Kidney (tissue), 13 donors: ENCODE measurements at regions not wholly inside any gene's neighbourhood (a gene's known extent, or its start where the extent isn't known, plus 50 kb on each side); places are given as distances from the start of the nearest gene placed in this dataset.
A peak's percentile ranks its signal among the peaks of the same experiment; 100 is the strongest.

Experiments used
- DNase-seq, 5 donors: peaks; one replicate each; pipeline ENCODE4 v3.0.0-alpha.2; 2013 to 2020
- FAIRE-seq: peaks from 2 replicates; lab custom pipeline; 2012; peaks lifted over from hg19 to GRCh38; lab: Jason Lieb, UNC
- H3K27ac ChIP-seq, 2 donors: one replicate each; pipeline ENCODE4 v1.7.0; 2013; ENCODE audit warnings: low read depth in 2 of 2, low read length in 2 of 2, inconsistent platforms in 1 of 2
- H3K27me3 ChIP-seq: one replicate; pipeline ENCODE4 v1.7.1; 2013; ENCODE audit warnings: low read length, inconsistent platforms; ENCODE audit not compliant: control insufficient read depth, insufficient read depth
- H3K36me3 ChIP-seq, 3 donors: one replicate each; pipeline versions ENCODE4 v1.7.0 to v1.7.1; 2013; ENCODE audit warnings: low read length in 3 of 3, control low read depth in 1 of 3, inconsistent platforms in 1 of 3; ENCODE audit not compliant: insufficient read depth in 3 of 3, control insufficient read depth in 2 of 3
- H3K4me1 ChIP-seq, 3 donors: one replicate each; pipeline versions ENCODE4 v1.7.0 to v1.7.1; 2013; ENCODE audit warnings: low read length in 3 of 3, inconsistent platforms in 1 of 3, low read depth in 1 of 3; ENCODE audit not compliant: control insufficient read depth in 2 of 3, insufficient read depth in 2 of 3
- H3K4me3 ChIP-seq, 3 donors: one replicate each; pipeline versions ENCODE4 v1.7.0 to v1.8.1; 2013; ENCODE audit warnings: low read length in 3 of 3, control low read depth in 1 of 3, inconsistent platforms in 1 of 3
- H3K9ac ChIP-seq, 3 donors: one replicate each; pipeline versions ENCODE4 v1.7.0 to v1.7.1; 2013; ENCODE audit warnings: low read length in 3 of 3, control low read depth in 1 of 3, inconsistent platforms in 1 of 3
- H3K9me3 ChIP-seq, 3 donors: one replicate each; pipeline versions ENCODE4 v1.7.0 to v1.7.1; 2013; ENCODE audit warnings: low read length in 3 of 3, control low read depth in 1 of 3, inconsistent platforms in 1 of 3; ENCODE audit not compliant: control insufficient read depth in 2 of 3, insufficient read depth in 1 of 3
- CTCF ChIP-seq: IDR thresholded peaks from 3 replicates; pipeline ENCODE4 v1.5.1; 2012; ENCODE audit warnings: mild to moderate bottlenecking, moderate library complexity, borderline replicate concordance; ENCODE audit not compliant: insufficient read depth; ENCODE audit errors: extremely low read depth
- intact Hi-C: fragments of 100-400 bp; cut with DNase I; formaldehyde crosslinking; loops from one replicate; pipeline ENCODE4 v1.11.1; 2022
- donor health status: control.
- donor health status: control.
- donor health status: control.
- donor health status: control.
- donor health status: control.
- donor health status: DM: yes; HTN: yes; CAD: no.
- donor health status: Normal renal cell carcinoma (clear cell type).

GRCh38 chr21:27535188-27535587 is 568.3 kb upstream of the ADAMTS5 start:
- H3K4me3 ChIP-seq, result no peak overlapping the region
- no peak for FAIRE-seq
- intact Hi-C loops, result no loop called here

GRCh38 chr21:27534206-27534605 is 567.3 kb upstream of the ADAMTS5 start:
- intact Hi-C loops, result no loop called here
- no peak overlapping the region for H3K4me3 ChIP-seq
- H3K27ac ChIP-seq, result no peak overlapping the region
- no peaks in the 10 kb centered on the region for H3K4me1 ChIP-seq
- no peak for DNase-seq
- H3K9me3 ChIP-seq, result no peaks in the 10 kb centered on the region
- H3K9ac ChIP-seq, result no peak overlapping the region
- no peaks in the 10 kb centered on the region for H3K36me3 ChIP-seq
- no peak for TF ChIP-seq CTCF
- no peaks in the 10 kb centered on the region for H3K27me3 ChIP-seq
- no peak for FAIRE-seq

More at GRCh38 chr21:27535188-27535587, 568.3 kb upstream of the ADAMTS5 start:
- DNase-seq, result no peak
- H3K36me3 ChIP-seq, result no peaks in the 10 kb centered on the region
- no peaks in the 10 kb centered on the region for H3K4me1 ChIP-seq
- no peak overlapping the region for H3K27ac ChIP-seq
- no peaks in the 10 kb centered on the region for H3K27me3 ChIP-seq
- no peak for TF ChIP-seq CTCF
- H3K9ac ChIP-seq, result no peak overlapping the region
- H3K9me3 ChIP-seq, result no peaks in the 10 kb centered on the region

- intact Hi-C loops, result no loop called here
- Histone ChIP-seq H3K27me3 (no peaks in the 10 kb centered on the region), H3K4me1 (no peaks in the 10 kb centered on the region), H3K4me3 (no peak overlapping the region), H3K27ac (no peak overlapping the region), H3K9me3 (no peaks in the 10 kb centered on the region), H3K36me3 (no peaks in the 10 kb centered on the region), H3K9ac (no peak overlapping the region)
- no peak for FAIRE-seq
- peak in 3 of 5 donors; percentile 11 to 74 (median 68) for DNase-seq
- TF ChIP-seq CTCF, result no peak
Measured at GRCh38 chr21:27532076-27532475, 565.2 kb upstream of the ADAMTS5 start.

- no peak for DNase-seq
- FAIRE-seq, result no peak
- no peak overlapping the region for H3K27ac ChIP-seq
- H3K36me3 ChIP-seq, result no peaks in the 10 kb centered on the region
- H3K4me3 ChIP-seq, result no peak overlapping the region
- H3K9me3 ChIP-seq, result no peaks in the 10 kb centered on the region
- H3K27me3 ChIP-seq, result no peaks in the 10 kb centered on the region
- TF ChIP-seq CTCF, result no peak
- H3K9ac ChIP-seq, result no peak overlapping the region
- H3K4me1 ChIP-seq, result no peaks in the 10 kb centered on the region
- intact Hi-C loops, result no loop called here
Measured at GRCh38 chr21:27528697-27529096, 561.8 kb upstream of the ADAMTS5 start.
